Adipocyte (in vitro differentiated cells): ENCODE measurements at regions not wholly inside any gene's neighbourhood (a gene's known extent, or its start where the extent isn't known, plus 50 kb on each side); places are given as distances from the start of the nearest gene placed in this dataset.
"Not testable (repeated sequence)": the region's sequence is repeated elsewhere in the genome, so short reads cannot be mapped to it uniquely, and the experiment has no call there.

Experiments used
- DNase-seq: peaks from one replicate; pipeline ENCODE4 v3.0.0-alpha.2; 2015; ENCODE audit warnings: low read depth
- H3K27me3 ChIP-seq: replicated peaks from 2 replicates; pipeline ENCODE4 v1.7.0; 2013; ENCODE audit warnings: mild to moderate bottlenecking, low read length, moderate library complexity; ENCODE audit not compliant: control insufficient read depth, insufficient read depth
- H3K36me3 ChIP-seq: 2 replicates; pipeline ENCODE4 v1.7.0; 2013; ENCODE audit warnings: low read length, mild to moderate bottlenecking, moderate library complexity; ENCODE audit not compliant: control insufficient read depth, insufficient read depth, severe bottlenecking
- H3K4me1 ChIP-seq: 2 replicates; pipeline ENCODE4 v1.7.0; 2013; ENCODE audit warnings: mild to moderate bottlenecking, low read length, moderate library complexity; ENCODE audit not compliant: control insufficient read depth, insufficient read depth
- H3K4me3 ChIP-seq: 2 replicates; pipeline ENCODE4 v1.7.0; 2013; ENCODE audit warnings: mild to moderate bottlenecking, low read length, moderate library complexity
- H3K9ac ChIP-seq: 2 replicates; pipeline ENCODE4 v1.7.0; 2013; ENCODE audit warnings: mild to moderate bottlenecking, low read length, moderate library complexity
- H3K9me3 ChIP-seq: 2 replicates; pipeline ENCODE4 v1.7.0; 2013; ENCODE audit warnings: mild to moderate bottlenecking, low read length, moderate library complexity; ENCODE audit not compliant: control insufficient read depth

DNA sequence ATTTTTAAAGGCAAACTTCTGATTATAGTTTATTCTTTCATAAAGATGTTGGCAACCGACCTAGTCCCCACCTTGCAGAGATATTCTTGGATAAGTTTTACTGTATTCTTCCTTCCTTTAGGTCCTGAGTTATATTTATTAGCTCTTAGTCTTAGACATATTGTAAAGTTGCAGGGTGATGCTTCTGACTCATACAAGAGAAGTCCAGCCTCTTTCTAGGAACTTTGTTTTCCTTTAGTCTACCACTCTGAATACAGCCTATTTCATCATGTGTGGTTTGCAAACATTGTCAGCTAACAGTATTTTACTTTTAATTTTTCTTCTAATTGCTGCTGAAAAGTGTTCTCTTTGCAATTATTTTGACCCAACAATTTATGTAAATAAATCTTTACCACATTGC, 686.7 kb downstream of the COL12A1 start:
- no peak overlapping the region for H3K9ac ChIP-seq
- peak; percentile 85 for DNase-seq

DNA sequence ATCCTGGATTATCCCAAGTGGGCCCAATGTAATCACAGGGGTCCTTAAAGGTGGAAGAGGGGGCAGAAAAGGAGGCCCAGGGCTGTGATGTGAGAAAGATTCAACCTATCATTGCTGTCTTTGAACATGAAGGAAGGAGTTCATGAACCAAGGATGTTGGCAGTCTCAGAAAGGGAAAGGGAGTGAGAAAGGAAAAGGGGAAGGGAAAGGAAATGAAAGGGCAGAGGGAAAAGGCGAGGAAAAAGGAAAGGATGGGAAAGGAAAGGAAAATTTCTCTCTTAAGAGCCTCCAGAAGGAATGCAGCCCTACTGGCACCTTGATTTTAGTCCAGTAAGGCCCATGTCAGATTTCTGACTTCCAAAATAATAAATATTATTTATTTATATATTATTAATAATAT, 687.8 kb downstream of the COL12A1 start:
- H3K9me3 ChIP-seq: peaks cover 4% of the 10 kb centered on the region
- peaks cover 3% of the 10 kb centered on the region for H3K4me1 ChIP-seq
- H3K4me3 ChIP-seq: no peak overlapping the region
- H3K36me3 ChIP-seq: no peaks in the 10 kb centered on the region
- DNase-seq: no peak
- no peak overlapping the region for H3K9ac ChIP-seq
- H3K27me3 ChIP-seq: no peaks in the 10 kb centered on the region

More for the DNA sequence above, 686.7 kb downstream of the COL12A1 start:
- peaks cover 3% of the 10 kb centered on the region for H3K4me1 ChIP-seq
- no peak overlapping the region for H3K4me3 ChIP-seq
- H3K36me3 ChIP-seq: no peaks in the 10 kb centered on the region
- peaks cover 4% of the 10 kb centered on the region for H3K9me3 ChIP-seq
- H3K27me3 ChIP-seq: no peaks in the 10 kb centered on the region

DNA sequence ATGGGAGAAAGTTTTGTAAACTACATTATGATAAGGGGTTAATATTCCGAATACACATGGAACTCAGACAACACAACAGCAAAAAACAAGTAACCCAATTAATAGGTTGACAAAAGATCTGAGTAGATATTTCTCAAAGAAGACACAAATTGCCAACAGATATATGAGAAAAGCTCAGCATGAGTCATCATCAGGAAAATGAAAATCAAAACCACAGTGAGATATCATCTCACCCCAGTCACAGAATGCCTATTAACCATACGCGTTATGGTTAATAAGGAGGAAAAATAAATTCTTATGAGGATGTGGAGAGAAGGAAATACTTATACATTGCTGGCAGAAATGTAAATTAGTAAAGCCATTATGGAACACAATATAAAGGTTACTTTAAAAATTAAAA, 695.0 kb downstream of the COL12A1 start:
- DNase-seq: peak; percentile 7
- H3K36me3 ChIP-seq: no peaks in the 10 kb centered on the region
- H3K27me3 ChIP-seq: no peaks in the 10 kb centered on the region
- no peak overlapping the region for H3K4me3 ChIP-seq
- H3K9ac ChIP-seq: no peak overlapping the region
- peaks cover 15% of the 10 kb centered on the region for H3K9me3 ChIP-seq
- no peaks in the 10 kb centered on the region for H3K4me1 ChIP-seq

DNA sequence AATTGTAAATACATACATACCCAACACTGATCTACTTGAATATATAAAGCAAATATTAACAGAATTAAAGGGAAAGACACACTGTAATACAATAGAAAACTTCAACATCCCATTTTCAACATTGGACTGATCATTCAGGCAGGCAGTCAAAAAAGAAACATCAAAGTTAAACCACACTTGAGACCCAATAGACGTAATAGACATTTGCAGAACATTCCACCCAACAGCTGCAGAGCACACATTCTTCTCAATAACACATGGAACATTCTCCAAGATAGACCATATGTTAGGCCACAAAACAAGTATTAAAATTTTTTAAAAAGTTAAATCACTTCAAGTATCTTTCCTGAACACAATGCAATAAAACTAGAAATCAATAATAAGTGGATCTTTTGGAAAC, 698.2 kb downstream of the COL12A1 start:
- Histone ChIP-seq H3K9me3 (peaks cover 30% of the 10 kb centered on the region), H3K27me3 (no peaks in the 10 kb centered on the region), H3K4me3 (no peak overlapping the region), H3K4me1 (no peaks in the 10 kb centered on the region), H3K9ac (no peak overlapping the region), H3K36me3 (no peaks in the 10 kb centered on the region)
- no peak for DNase-seq

DNA sequence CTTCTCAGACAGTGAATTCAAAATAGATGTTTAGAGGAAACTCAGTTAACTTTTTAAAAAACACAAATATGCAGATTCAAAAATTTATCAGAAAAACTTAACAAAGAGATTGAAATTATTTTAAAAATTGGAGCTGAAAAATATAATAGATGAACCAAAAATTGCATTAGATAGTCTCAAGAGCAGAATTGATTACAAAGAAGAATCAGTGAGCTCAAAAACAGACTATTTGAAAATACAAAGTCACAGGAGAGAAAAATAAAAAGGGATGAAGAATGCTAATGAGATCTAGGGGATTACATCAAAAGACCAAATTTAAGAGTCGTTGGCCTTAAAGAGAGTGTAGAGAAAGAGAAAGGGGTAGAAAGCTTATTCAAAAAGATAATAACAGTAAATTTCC, 700.5 kb downstream of the COL12A1 start:
- DNase-seq: no peak
- Histone ChIP-seq H3K9ac (no peak overlapping the region), H3K4me1 (no peaks in the 10 kb centered on the region), H3K27me3 (no peaks in the 10 kb centered on the region), H3K36me3 (no peaks in the 10 kb centered on the region), H3K4me3 (no peak overlapping the region), H3K9me3 (peaks cover 27% of the 10 kb centered on the region)

DNA sequence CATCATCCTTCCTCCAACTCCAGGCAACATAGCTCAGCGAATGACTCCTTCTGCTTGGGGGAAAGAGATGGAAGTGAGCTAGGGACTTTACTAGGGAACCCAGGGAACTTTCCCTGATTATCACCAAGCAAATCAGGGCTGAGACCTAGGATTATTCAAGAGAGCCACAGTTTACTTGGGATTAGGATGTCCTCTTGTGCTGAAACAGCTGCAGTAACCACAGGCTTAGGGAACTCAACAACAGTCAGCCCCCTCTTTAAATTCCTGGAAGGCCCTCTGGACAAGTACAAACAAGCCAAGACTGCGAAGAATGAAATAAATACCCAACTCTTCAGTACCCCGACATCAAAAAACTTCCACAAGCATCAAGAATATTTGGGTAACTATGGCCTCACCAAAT, 700.9 kb downstream of the COL12A1 start:
- Histone ChIP-seq H3K4me1 (no peaks in the 10 kb centered on the region), H3K27me3 (no peaks in the 10 kb centered on the region), H3K4me3 (no peak overlapping the region), H3K9ac (no peak overlapping the region), H3K9me3 (peaks cover 23% of the 10 kb centered on the region), H3K36me3 (no peaks in the 10 kb centered on the region)
- no peak for DNase-seq

DNA sequence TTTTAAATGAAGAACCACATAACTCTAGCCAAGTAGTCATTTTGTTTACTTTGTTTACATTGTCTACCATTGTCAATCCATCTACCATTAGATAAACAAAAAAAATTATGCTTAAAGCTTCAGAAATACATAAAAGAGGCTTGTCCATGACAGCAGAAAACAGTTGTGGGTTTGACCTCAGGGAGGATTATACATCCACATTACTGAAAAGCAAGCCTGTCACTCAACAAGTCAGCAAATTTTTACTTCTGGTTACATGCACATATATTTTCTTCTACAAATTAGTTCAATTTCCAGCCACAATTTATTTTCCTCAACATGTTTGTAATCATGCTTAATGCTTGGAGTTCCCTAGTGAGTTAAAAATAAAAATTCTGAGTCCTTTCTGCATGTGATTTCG, 713.3 kb downstream of the COL12A1 start:
- H3K4me1 ChIP-seq: no peaks in the 10 kb centered on the region
- no peak for DNase-seq
- H3K9ac ChIP-seq: no peak overlapping the region
- H3K9me3 ChIP-seq: no peaks in the 10 kb centered on the region
- H3K36me3 ChIP-seq: no peaks in the 10 kb centered on the region
- no peak overlapping the region for H3K4me3 ChIP-seq
- H3K27me3 ChIP-seq: no peaks in the 10 kb centered on the region

DNA sequence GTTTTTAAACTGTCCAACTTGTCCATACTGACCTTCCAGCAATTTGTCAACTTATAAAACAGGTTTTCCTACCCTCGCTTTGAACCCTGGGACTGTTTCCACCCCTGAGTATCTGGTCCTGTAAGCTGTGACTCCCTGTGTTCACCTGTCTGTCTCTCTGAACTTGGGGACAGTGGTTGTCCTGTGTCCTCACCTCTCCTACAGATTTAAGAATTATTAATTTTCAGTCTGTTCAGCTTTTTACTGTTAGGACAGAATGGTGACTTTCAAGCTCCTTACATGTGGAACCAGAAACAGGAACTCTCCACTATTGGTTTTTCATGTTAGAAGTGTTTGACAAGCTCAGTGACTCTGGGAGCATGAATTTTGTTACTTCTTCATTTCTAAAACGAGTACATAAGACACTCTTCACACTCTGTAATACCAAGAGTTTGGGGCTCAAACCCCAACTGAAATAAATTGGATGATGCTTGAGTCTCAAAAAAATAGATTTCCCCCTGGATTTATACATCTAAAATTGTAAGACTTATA, 713.9 kb downstream of the COL12A1 start:
- H3K4me1 ChIP-seq: no peaks in the 10 kb centered on the region
- H3K4me3 ChIP-seq: no peak overlapping the region
- no peak overlapping the region for H3K9ac ChIP-seq
- no peaks in the 10 kb centered on the region for H3K9me3 ChIP-seq
- H3K27me3 ChIP-seq: no peaks in the 10 kb centered on the region
- no peak for DNase-seq
- H3K36me3 ChIP-seq: no peaks in the 10 kb centered on the region

DNA sequence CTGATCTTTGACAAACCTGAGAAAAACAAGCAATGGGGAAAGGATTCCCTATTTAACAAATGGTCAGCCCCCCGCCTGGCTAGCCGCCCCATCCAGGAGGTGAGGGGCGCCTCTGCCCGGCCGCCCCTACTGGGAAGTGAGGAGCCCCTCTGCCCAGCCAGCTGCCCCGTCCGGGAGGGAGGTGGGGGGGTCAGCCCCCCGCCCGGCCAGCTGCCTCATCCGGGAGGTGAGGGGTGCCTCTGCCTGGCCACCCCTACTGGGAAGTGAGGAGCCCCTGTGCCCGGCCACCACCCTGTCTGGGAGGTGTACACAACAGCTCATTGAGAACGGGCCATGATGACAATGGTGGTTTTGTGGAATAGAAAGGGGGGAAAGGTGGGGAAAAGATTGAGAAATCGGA, 717.1 kb downstream of the COL12A1 start:
- not testable (repeated sequence) for H3K9ac ChIP-seq, DNase-seq, H3K9me3 ChIP-seq, H3K4me1 ChIP-seq, H3K27me3 ChIP-seq, H3K36me3 ChIP-seq, H3K4me3 ChIP-seq

DNA sequence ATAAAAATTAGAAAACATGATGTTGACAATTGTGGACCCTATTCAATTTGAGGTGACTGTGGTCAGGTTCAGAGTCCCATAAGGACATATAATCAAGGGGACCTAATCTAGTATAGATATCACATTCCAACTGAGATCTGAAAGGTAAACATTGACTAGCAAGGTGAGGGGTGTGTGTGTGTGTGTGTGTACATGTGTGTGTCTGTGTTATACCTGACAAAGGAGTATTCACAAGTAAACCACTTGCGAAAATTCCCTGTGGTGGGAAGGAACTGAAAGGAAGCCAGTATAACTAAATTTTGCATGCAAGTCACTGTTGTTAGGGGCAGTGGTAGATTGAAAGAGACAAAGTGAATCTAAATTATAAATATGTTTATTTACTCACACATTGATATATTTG, 723.7 kb downstream of the COL12A1 start:
- no peak for DNase-seq
- peaks cover 15% of the 10 kb centered on the region for H3K4me1 ChIP-seq
- no peak overlapping the region for H3K9ac ChIP-seq
- H3K4me3 ChIP-seq: no peak overlapping the region
- no peaks in the 10 kb centered on the region for H3K9me3 ChIP-seq
- H3K36me3 ChIP-seq: no peaks in the 10 kb centered on the region
- H3K27me3 ChIP-seq: no peaks in the 10 kb centered on the region

DNA sequence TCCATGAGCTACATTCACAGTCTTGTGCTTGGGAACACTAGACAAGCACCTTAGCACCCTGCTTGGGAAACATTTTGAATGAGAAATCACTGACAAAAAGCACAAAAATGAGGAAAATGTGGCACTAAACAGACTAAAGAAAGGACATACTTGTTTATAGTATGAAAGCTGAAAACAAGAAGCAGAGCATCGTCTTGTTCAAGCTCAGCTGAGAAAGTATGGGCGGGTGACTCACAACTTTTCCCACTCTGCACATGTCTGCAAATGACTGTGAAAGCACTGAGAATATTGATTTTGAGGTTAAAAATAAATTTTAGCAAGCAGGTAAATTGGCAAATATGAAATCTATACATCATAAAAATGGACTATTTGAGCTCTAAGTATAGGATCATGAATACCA, 725.3 kb downstream of the COL12A1 start:
- DNase-seq: no peak
- no peaks in the 10 kb centered on the region for H3K27me3 ChIP-seq
- no peak overlapping the region for H3K4me3 ChIP-seq
- H3K4me1 ChIP-seq: peaks cover 15% of the 10 kb centered on the region
- no peaks in the 10 kb centered on the region for H3K36me3 ChIP-seq
- no peaks in the 10 kb centered on the region for H3K9me3 ChIP-seq
- no peak overlapping the region for H3K9ac ChIP-seq

DNA sequence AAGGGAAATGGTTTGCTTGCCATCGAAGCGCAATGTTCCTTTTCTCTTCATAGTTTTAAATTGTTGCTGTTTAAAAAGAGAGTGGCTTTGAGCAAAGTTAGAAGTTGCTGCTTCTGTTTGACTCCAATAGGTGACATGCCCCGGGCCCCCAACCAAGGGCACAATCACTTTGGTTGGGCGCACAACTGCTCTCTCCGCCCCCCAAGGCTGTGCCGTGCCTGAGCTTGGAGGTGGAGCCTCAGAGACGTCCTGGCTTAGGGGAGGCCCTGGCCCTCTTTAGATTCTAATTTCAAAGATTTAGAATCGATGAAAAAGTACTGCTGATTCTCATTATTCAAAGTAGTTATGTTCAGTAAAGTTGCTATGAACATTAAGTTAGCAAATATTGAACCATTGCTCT, 725.9 kb downstream of the COL12A1 start:
- Histone ChIP-seq H3K9ac (no peak overlapping the region), H3K4me1 (peaks cover 15% of the 10 kb centered on the region), H3K27me3 (no peaks in the 10 kb centered on the region), H3K9me3 (no peaks in the 10 kb centered on the region), H3K36me3 (no peaks in the 10 kb centered on the region), H3K4me3 (no peak overlapping the region)
- no peak for DNase-seq
